GM12878 (cell line): ENCODE measurements at regions not wholly inside any gene's neighbourhood (a gene's known extent, or its start where the extent isn't known, plus 50 kb on each side); places are given as distances from the start of the nearest gene placed in this dataset.

Source experiments
- ATAC-seq: fragments of 200-7000 bp; cut with Tn5 transposase; 3 replicates; pipeline ENCODE4 v1.9.1; 2020; ENCODE audit warnings: mild to moderate bottlenecking, moderate library complexity
- BruUV-seq: library from RNA; stranded (reverse); fragments of 400-500 nt; replicated peaks from 2 replicates; lab custom pipeline; 2021; lab: Mats Ljungman, UMichigan
- CTCF ChIA-PET: fragments of 300-600 bp; sonication (Branson Sonifier 250); formaldehyde crosslinking; extraction: SDS; loops from one replicate; lab custom pipeline; 2021; ENCODE audit warnings: inconsistent platforms; lab: Yijun Ruan, JAX
- POLR2A ChIA-PET: fragments of 350-600 bp; formaldehyde crosslinking; extraction: SDS; loops from one replicate; lab custom pipeline; 2021; ENCODE audit warnings: inconsistent platforms; lab: Charles Lee
- RAD21 ChIA-PET: fragments of 300-600 bp; sonication (Branson Sonifier 250); formaldehyde crosslinking; loops from one replicate; lab custom pipeline; 2023; ENCODE audit warnings: antibody characterized with exemption; ENCODE audit not compliant: unreplicated experiment; lab: Charles Lee
- SMC1A ChIA-PET: fragments of 300-600 bp; sonication (Branson Sonifier 250); formaldehyde crosslinking; loops from one replicate; lab custom pipeline; 2023; ENCODE audit not compliant: unreplicated experiment, uncharacterized antibody; lab: Charles Lee
- DNase-seq: peaks from one replicate; pipeline ENCODE4 v3.0.0-alpha.2; 2011; ENCODE audit warnings: low read depth, low spot score
- FAIRE-seq: peaks from 3 replicates; lab custom pipeline; 2011; peaks lifted over from hg19 to GRCh38; lab: Jason Lieb, UNC
- H2AFZ ChIP-seq: 2 replicates; pipeline ENCODE4 v1.6.0; 2011; ENCODE audit warnings: low read depth, low read length, control low read depth; ENCODE audit not compliant: control insufficient read depth
- H3K27ac ChIP-seq: 2 replicates; pipeline ENCODE4 v1.5.1; 2011; ENCODE audit warnings: control low read depth; ENCODE audit not compliant: control insufficient read depth, insufficient read depth
- H3K27me3 ChIP-seq, 2 experiments: replicated peaks in 1 of 2; 2 replicates each; pipeline versions ENCODE4 v1.6.0 to v1.6.1; 2011; ENCODE audit warnings: low read length in 1 of 2; ENCODE audit not compliant: control insufficient read depth in 2 of 2, insufficient read depth in 2 of 2
- H3K36me3 ChIP-seq, 2 experiments: 2 replicates each; pipeline ENCODE4 v1.5.1; 2011; ENCODE audit warnings: low read length in 1 of 2; ENCODE audit not compliant: control insufficient read depth in 2 of 2, insufficient read depth in 2 of 2
- H3K4me1 ChIP-seq: 2 replicates; pipeline ENCODE4 v1.6.1; 2011; ENCODE audit warnings: mild to moderate bottlenecking, low read length, moderate library complexity, mixed read lengths; ENCODE audit not compliant: control insufficient read depth, insufficient read depth
- H3K4me2 ChIP-seq: 2 replicates; pipeline ENCODE4 v1.6.0; 2011; ENCODE audit warnings: control low read depth; ENCODE audit not compliant: control insufficient read depth, insufficient read depth
- H3K4me3 ChIP-seq: fragments of 200-600 bp; sonication (generic); 2 replicates; pipeline ENCODE4 v1.5.1; 2016
- H3K79me2 ChIP-seq: 2 replicates; pipeline ENCODE4 v1.6.0; 2011; ENCODE audit warnings: low read length; ENCODE audit not compliant: control insufficient read depth, insufficient read depth
- H3K9ac ChIP-seq: 2 replicates; pipeline ENCODE4 v1.8.0; 2011; ENCODE audit warnings: low read length, control low read depth, mixed read lengths; ENCODE audit not compliant: control insufficient read depth, insufficient read depth
- H3K9me3 ChIP-seq: replicated peaks from 3 replicates; pipeline ENCODE4 v1.5.1; 2011; ENCODE audit warnings: mild to moderate bottlenecking, low read length; ENCODE audit not compliant: control insufficient read depth, insufficient read depth
- H4K20me1 ChIP-seq: 2 replicates; pipeline ENCODE4 v1.6.0; 2011; ENCODE audit not compliant: control insufficient read depth, insufficient read depth
- ASH2L ChIP-seq: fragments of 300-600, 200-600 bp; sonication (generic); IDR thresholded peaks from 2 replicates; pipeline ENCODE4 v1.6.1; 2017; ENCODE audit warnings: low read depth, mild to moderate bottlenecking, borderline replicate concordance
- ATF7 ChIP-seq: fragments of 450-650 bp; IDR thresholded peaks from 2 replicates; pipeline ENCODE4 v1.6.1; 2016; ENCODE audit warnings: low read depth, mild to moderate bottlenecking
- CBFB ChIP-seq: IDR thresholded peaks from 2 replicates; pipeline ENCODE4 v1.6.1; 2016; ENCODE audit warnings: antibody characterized with exemption, low read depth
- CHD4 ChIP-seq: fragments of 200-600 bp; sonication (generic); IDR thresholded peaks from 2 replicates; pipeline ENCODE4 v1.6.1; 2016; ENCODE audit warnings: mild to moderate bottlenecking
- EP300 ChIP-seq, 2 experiments: fragments of 150-350 bp in 1 of 2; IDR thresholded peaks; 2 replicates each; pipeline ENCODE4 v1.6.1; 2011 to 2012; ENCODE audit warnings: low read depth in 2 of 2, low read length in 2 of 2, borderline replicate concordance in 1 of 2, improper control_type of control experiment in 1 of 2, inconsistent platforms in 1 of 2; ENCODE audit not compliant: control insufficient read depth in 1 of 2
- FOS ChIP-seq: IDR thresholded peaks from 3 replicates; pipeline ENCODE4 v1.6.1; 2011; ENCODE audit warnings: borderline replicate concordance; ENCODE audit not compliant: insufficient read length; ENCODE audit errors: extremely low read depth
- IKZF2 ChIP-seq, 2 experiments: fragments of 450-650 bp; IDR thresholded peaks; 2 replicates each; pipeline ENCODE4 v1.6.1; 2017; ENCODE audit warnings: mild to moderate bottlenecking in 2 of 2, moderate library complexity in 2 of 2
- MEF2B ChIP-seq: fragments of 450-650 bp; IDR thresholded peaks from 2 replicates; pipeline ENCODE4 v1.6.1; 2018; ENCODE audit warnings: mild to moderate bottlenecking, moderate library complexity; ENCODE audit not compliant: partially characterized antibody, poor library complexity, severe bottlenecking
- MTA2 ChIP-seq: fragments of 450-650 bp; IDR thresholded peaks from 2 replicates; pipeline ENCODE4 v1.6.1; 2016; ENCODE audit warnings: low read depth, mild to moderate bottlenecking, moderate library complexity
- NBN ChIP-seq: fragments of 450-650 bp; IDR thresholded peaks from 2 replicates; pipeline ENCODE4 v1.6.1; 2016
- PAX5 ChIP-seq: IDR thresholded peaks from 2 replicates; pipeline ENCODE4 v1.6.1; 2011; ENCODE audit warnings: low read depth, low read length, borderline replicate concordance
- RBBP5 ChIP-seq: fragments of 200-600 bp; sonication (generic); conservative IDR thresholded peaks from 2 replicates; pipeline ENCODE4 v1.6.1; 2016
- RELB ChIP-seq: fragments of 450-650 bp; IDR thresholded peaks from 2 replicates; pipeline ENCODE4 v1.6.1; 2017; ENCODE audit warnings: low read depth, mild to moderate bottlenecking, moderate library complexity
- RUNX3 ChIP-seq: IDR thresholded peaks from 2 replicates; pipeline ENCODE4 v1.6.1; 2012; ENCODE audit warnings: low read length, inconsistent platforms
- YBX1 ChIP-seq: fragments of 450-650 bp; IDR thresholded peaks from 2 replicates; pipeline ENCODE4 v1.6.1; 2016; ENCODE audit warnings: antibody characterized with exemption
- ZBTB40 ChIP-seq: fragments of 450-650 bp; IDR thresholded peaks from 2 replicates; pipeline ENCODE4 v1.6.1; 2016; ENCODE audit warnings: mild to moderate bottlenecking, moderate library complexity, borderline replicate concordance
- ZNF384 ChIP-seq: IDR thresholded peaks from 2 replicates; pipeline ENCODE4 v1.6.1; 2012; ENCODE audit warnings: low read depth, mild to moderate bottlenecking, low read length, improper control_type of control experiment, borderline replicate concordance
- WGBS: methylation state at CpG from one replicate; pipeline ENCODE4 v1.1.6; 2016; ENCODE audit warnings: low lambda C conversion rate; ENCODE audit not compliant: insufficient replicate concordance, insufficient coverage; ENCODE audit errors: missing lambda C conversion rate; 5-methylcytosine and 5-hydroxymethylcytosine counted together
- in situ Hi-C: fragments of 300-500 bp; cut with MboI; formaldehyde crosslinking; loops from 9 replicates; pipeline ENCODE4 v1.14.3; 2018; ENCODE audit warnings: mixed read lengths
- intact Hi-C: fragments of 100-400 bp; cut with micrococcal nuclease; formaldehyde crosslinking; loops from one replicate; pipeline ENCODE4 v1.14.2; 2022; ENCODE audit not compliant: unreplicated experiment
- TF ChIP-seq, protein P1 (sequence below): fragments of 450-650 bp; IDR thresholded peaks from 2 replicates; pipeline ENCODE4 v1.6.1; 2016; ENCODE audit warnings: mild to moderate bottlenecking

DNA sequence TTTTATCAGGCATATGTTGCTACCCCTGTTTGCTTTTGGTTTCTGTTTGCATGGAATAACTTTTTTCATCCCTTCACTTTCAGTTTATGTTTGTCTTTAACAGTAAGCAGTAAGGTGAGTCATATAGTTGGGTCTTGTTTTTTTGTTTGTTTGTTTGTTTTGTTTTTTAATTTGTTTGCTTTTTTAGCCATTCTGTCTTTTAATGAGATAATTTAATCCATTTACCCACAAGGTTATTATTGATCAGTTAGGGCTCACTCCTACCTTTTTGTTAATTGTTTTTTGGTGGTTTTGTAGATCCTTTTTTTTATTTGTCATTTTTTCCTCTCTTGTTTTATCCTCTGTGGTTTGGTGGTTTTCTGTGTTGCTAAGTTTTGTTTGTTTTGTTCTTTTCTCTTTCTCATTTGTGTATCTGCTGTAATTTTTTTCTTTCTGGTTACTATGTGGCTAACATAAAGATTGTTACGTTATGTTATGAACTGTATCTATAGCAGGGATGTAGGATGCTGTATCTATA is 379.5 kb upstream of the MAD2L1 start:
- intact Hi-C loops = no loop called here
- Histone ChIP-seq H3K27ac (no peak overlapping the region), H3K4me2 (no peak overlapping the region), H4K20me1 (no peaks in the 10 kb centered on the region), H3K27me3 (no peaks in the 10 kb centered on the region), H3K79me2 (no peaks in the 10 kb centered on the region), H3K9ac (no peak overlapping the region), H3K36me3 (no peaks in the 10 kb centered on the region), H2AFZ (peak overlapping the region; percentile 76), H3K9me3 (no peaks in the 10 kb centered on the region), H3K4me1 (no peaks in the 10 kb centered on the region), H3K4me3 (no peak overlapping the region)
- in situ Hi-C loops = no loop called here
- no peak for DNase-seq
- SMC1A ChIA-PET = no interaction called here
- FAIRE-seq = no peak
- RAD21 ChIA-PET = no interaction called here
- peak; percentile 87 for ATAC-seq
- 0% methylated on average over 1 of the region's 1 CpG for WGBS
- BruUV-seq = no TSS peak
- POLR2A ChIA-PET = no interaction called here
- CTCF ChIA-PET = no interaction called here
- TF ChIP-seq CBFB = no peak
- peak; percentile 47; the same call in 1 of the 2 replicates for TF ChIP-seq NBN
- peak in 1 of 2 experiments; percentile 11; a peak in 1 of 4 replicates for TF ChIP-seq EP300 (IDR thresholded peaks at IDR 0.05; ENCODE audit: borderline replicate concordance in 1 of 2, control insufficient read depth in 1 of 2, low read depth in 2 of 2, low read length in 2 of 2)
- TF ChIP-seq CHD4 = no peak
- TF ChIP-seq ATF7 = peak; percentile 63
- no peak for TF ChIP-seq PAX5
- TF ChIP-seq, protein P1, sequence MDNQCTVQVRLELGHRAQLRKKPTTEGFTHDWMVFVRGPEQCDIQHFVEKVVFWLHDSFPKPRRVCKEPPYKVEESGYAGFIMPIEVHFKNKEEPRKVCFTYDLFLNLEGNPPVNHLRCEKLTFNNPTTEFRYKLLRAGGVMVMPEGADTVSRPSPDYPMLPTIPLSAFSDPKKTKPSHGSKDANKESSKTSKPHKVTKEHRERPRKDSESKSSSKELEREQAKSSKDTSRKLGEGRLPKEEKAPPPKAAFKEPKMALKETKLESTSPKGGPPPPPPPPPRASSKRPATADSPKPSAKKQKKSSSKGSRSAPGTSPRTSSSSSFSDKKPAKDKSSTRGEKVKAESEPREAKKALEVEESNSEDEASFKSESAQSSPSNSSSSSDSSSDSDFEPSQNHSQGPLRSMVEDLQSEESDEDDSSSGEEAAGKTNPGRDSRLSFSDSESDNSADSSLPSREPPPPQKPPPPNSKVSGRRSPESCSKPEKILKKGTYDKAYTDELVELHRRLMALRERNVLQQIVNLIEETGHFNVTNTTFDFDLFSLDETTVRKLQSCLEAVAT = peak; percentile 58
- peak; percentile 24 for TF ChIP-seq MEF2B
- TF ChIP-seq RUNX3 = peak; percentile 61
- no peak for TF ChIP-seq FOS
- TF ChIP-seq RBBP5 = 0 out of 2 replicates have a peak, but pooled peaks have one; percentile 55
- peak; percentile 57; the same call in 1 of the 2 replicates for TF ChIP-seq ASH2L
- peak; percentile 43; the same call in 1 of the 2 replicates for TF ChIP-seq MTA2
- 0 out of 2 replicates have a peak, but pooled peaks have one; percentile 7 for TF ChIP-seq ZNF384
- TF ChIP-seq RELB = peak; percentile 47; the same call in 1 of the 2 replicates
- TF ChIP-seq YBX1 = 0 out of 2 replicates have a peak, but pooled peaks have one; percentile 29
- TF ChIP-seq IKZF2 (IDR thresholded peaks at IDR 0.05) = 0 out of 4 replicates have a peak, but pooled peaks have one; percentile 11 to 20
- TF ChIP-seq ZBTB40 = peak; percentile 44; the same call in 1 of the 2 replicates
- TF ChIP-seq, all 136 proteins: peak for 14
